Ureter (tissue), 1 donor: ENCODE measurements at regions not wholly inside any gene's neighbourhood (a gene's known extent, or its start where the extent isn't known, plus 50 kb on each side); places are given as distances from the start of the nearest gene placed in this dataset.

ENCODE experiments used
- DNase-seq: peaks from one replicate; pipeline ENCODE4 v3.0.0-alpha.2; 2020; ENCODE audit warnings: low spot score
- donor health status: DM: yes; HTN: yes; CAD: no.

DNA sequence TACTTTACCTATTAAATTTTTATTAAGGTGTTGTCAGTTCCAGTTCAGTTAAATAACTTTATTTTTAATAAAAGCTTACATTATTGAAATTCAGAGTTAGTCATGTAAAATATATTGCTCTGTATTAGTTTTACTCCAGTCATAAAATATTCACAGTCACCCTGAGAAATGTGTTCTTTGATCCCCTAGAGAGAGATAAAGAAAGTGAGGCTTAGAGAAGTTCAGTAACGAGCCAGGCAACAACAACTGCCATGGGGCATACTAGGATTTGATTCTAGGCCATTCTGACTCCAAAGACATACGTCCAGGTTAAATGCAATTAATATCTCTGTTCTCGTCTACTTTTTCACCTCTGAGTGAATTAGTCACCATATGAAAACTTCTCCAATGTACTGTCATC, 761.9 kb upstream of the CXADR start:
- DNase-seq = no peak

DNA sequence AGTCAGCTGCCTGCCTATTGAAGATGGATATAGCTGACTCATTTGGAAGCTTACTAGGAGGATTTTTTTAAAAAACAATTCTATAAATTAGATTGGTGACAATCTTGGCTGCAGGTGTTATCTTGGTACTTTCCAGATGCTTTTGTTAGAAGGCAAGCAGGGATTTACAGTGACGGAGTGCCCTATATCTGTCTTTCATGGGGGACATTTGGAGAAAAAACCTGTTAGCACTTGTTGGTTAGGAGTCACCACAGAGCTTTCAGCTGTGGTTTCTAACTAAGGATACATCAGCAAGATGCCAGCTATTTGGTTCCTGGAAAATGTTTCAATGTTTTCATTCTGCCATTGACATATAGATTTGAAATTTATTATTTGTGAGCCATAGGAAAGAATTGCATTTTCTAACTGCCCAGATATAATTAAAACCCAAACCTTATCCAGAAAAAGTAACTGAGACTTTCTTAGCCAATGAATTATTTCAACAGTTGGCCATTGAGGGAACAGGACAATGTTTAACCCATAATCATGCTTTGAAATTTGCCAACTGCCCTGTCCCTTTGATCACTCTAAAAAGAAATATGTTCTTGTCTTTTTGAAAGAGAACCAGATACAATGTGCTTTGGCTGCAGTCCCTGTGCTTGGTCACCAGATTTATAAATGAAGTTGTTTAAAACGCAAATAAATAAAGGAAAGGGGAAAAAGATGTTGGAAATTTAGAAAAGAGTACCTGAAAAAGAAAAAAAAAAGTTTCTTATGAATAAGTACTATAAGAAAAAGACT, 761.0 kb upstream of the CXADR start:
- no peak for DNase-seq

DNA sequence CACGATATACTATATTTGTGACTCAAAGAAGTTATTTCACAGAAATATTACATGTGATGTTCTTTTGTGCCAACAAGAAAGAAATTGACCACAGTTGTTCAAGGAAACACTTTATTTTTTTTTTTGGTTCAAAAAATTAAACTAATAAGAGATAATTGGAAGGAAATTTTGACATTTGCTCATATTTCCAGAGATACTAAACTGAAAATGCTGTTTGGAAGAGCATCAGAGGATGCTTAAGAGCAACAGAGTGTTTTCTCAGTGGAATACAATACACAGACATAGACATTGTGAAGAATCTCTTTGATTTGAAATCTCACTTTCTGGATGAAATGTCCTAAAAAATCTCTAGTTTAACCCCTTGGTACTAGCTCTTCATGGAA, 760.4 kb upstream of the CXADR start:
- DNase-seq = no peak

DNA sequence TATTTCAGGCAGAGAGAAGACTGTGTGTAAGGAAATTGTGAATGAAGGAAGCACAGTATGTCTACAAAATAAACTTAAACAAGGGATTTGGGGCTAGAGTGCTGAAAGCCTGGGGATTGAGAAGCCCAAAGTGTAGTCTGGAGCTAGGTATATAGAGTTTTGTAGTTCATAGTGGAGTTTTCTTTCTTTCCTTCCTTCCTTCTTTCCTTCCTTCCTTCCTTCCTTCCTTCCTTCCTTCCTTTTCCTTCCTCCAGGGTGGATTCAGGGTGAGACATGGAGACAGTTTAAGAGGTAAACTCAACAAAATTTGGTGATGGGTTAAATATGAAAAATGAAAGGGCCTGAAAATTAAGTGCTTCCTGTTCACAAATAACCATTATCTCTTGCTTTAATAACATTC, 757.8 kb upstream of the CXADR start:
- no peak for DNase-seq

DNA sequence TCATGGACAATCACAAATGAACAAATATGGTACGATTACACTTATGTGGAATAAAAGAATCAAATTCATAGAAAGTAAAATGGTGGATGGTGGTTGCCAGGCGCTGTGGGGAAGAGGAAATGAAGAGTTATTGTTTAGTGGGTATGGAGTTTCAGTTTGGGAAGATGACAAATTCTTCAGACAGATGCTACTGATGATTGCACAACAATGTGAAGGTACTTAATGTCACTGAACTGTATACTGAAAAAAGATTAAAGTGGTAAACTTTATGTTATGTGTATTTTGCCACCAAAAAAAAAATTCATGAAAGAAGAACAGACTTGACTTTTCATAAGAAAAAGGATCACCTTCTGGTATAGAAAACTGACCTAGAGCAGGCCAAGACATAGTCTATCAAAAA, 745.6 kb upstream of the CXADR start:
- no peak for DNase-seq

DNA sequence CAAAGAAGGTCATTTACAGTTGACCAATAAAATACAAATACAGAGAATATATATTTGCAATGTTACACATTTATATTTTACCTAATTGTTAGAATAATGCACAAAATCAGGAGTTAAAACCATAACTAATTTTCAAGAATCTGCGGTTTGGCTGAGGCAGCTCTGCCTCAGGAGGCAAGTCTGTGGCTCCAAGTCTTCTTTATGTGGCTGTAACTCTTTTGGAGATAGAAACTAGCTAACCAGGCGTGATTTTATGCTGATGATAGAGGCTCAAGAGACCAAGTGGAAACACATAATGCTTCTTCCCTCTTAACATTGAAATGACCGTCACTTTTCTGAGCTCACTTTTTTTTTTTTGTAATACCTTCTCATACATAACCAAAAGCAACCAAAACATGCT, 744.7 kb upstream of the CXADR start:
- DNase-seq = no peak

DNA sequence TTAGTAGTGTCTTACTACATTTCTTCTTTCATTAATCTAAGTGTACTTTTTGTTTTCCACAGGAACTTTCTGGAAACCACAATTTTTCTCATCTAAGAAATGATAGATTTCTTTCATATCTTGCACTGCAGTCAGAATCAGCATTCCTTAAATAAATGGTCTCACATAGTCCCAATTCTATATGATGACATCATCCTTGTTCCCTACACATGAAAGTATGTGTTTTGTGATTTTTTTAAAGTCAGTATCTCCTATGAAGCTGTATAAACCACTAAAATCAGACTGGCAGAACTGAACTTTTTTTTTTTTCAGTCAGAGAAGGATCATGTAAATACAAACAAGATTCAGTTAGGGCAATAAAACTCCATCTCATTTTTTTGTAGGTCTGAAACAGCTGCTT, 742.6 kb upstream of the CXADR start:
- no peak for DNase-seq

DNA sequence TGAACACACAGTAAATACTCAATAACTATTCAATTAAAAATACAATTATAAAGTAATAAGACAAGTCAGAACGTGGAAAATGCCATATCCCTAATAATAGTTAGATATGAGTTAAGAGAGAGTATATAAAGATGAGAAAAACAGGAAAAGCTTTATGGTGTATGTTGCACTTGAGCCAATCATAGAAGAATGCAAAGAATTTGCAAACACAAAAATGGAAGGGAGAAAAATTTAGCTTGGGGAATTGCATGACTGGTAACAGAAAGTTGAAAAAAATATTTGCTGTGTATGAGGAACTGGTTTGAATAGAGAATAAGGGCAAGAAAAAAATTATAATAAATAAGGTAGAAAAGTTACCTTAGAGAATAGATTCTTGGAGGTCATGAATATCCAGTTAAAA, 739.6 kb upstream of the CXADR start:
- DNase-seq = no peak

DNA sequence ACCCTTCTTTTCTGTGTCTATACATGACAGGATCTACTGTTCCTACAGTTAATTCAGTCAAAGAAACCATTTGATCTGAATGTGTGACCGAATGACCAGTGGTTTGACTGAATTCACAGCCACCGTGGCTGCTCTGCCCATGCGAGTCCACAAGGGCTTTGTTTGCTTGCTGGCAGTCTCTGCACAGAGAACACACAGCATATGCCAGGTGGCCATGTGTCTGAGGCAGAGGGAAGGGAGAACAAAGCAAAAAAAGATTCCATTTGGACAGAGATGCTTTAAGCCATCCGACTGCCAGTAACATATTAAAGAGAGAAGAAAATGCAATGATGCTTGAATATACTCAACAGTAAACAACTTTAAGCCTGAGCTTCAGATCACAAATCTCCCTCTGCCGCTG, 737.8 kb upstream of the CXADR start:
- DNase-seq = no peak

DNA sequence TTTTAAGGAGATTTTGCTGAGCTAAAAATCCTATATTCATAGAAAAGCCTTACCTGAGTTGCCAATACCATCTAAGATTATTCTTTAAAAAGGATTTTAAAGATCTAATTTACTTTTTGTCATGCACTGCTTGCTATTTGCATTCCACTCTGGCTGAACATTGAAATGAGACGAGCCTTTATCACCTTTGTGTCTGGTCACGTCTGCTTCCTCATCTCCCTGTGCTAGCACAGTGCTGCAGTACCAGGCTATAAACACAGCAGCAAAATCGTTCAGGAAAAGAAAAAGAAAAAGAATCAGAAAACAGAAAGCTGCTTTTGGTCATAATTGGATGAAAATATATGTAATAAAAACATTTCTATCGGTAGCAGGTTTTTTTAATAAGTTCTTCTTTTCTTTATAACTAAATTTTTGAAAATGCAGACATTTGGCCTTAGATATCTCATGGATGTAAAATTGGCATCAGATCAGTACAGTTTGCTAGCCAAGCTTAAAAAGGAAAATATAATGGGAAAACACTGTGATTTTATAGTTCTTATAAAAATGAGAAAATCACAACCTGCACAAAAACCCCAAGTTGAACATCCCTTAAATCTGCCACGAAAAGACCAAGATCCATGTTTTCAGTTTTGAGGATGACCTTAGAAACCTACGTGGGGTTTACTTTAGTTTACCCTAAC, 735.7 kb upstream of the CXADR start:
- no peak for DNase-seq

DNA sequence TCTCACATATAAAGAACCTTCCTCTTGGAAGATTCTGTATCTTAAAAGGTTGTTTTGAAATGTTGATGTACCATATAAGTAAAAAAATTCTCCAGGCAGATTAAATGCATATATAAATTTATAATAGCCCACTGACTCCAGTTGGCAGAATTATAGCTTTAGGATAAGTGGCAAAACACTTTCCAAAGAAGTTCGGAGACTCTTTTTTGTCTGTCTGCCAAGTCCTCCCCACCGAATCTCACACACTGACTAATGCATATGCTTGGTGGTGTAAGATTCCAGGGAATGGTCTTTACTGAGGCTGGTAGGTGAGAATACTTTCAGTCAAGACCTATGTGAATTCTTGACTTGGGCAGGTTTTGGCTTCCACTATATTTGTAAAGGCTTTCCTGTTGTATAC, 724.3 kb upstream of the CXADR start:
- no peak for DNase-seq

DNA sequence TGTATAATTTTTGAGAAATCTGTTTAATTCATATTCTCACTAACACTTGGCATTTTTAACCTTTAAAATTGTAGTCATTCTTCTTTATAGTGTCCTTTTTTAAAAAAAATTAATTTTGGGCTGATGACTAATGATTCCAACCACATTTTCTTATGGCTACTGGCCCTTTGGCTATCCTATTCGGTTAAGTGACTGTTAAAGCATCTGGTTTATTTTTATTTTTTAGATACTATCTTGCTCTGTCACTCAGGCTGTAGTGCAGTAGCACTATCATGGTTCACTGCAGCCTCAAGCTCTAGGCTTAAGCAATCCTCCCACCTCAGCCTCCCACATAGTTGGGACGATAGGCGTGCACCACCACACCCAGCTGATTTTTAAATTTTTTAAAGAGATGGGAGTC, 723.2 kb upstream of the CXADR start:
- no peak for DNase-seq

DNA sequence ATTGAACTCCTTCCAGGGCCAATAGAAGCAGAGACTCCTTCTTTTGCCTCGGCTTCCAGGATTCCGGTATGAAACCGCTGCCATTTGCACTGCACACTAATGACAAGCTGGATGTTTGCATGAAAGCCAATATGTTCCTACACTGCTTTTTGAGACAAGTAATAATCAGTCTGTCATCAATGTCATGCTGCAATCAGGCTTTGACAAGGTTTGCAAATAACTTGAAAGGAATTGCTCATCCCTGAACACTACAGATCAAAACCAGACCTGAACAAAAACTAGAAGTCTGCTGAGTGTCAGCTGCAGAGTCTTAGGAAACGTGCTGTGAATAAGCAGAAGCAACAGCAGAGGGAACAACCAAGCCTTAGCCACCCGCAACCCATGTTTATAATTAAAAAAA, 720.7 kb upstream of the CXADR start:
- DNase-seq = no peak

DNA sequence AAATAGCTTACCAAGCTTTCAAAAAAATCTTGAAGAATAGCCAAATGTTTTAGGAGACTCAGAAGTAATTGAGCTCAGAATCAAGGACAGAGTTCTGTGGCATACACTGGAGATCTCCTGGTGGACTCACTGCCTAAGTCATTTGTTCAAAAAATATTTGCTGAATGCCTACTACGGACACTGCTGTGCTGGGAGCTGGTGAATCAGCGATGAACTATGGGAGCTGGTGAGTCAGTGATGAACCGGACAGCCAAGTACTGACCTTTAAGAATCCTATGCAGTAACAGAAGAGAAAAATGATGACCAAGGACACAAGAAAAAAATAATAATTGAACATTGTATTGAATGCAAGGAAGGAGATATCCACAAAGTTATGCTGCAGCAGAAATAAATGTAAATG, 717.9 kb upstream of the CXADR start:
- DNase-seq = no peak

DNA sequence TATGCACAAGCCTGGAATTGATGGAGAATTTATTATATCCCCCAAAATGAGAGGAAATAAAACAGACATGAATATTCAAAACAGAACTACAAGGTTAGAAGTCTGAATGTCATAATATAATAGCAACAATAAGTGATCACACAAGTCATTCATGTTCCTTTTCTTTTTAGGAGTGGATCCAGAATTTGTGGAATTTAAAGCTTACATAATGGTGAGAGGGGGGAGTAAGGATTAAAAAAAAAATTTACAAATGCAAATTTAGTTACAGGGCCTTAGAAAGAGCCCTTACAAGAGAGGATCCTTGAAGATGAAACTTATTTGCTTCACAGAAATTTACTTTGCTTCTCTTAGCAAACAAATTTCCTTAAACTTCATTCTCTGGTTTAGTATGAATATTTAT, 716.1 kb upstream of the CXADR start:
- no peak for DNase-seq

DNA sequence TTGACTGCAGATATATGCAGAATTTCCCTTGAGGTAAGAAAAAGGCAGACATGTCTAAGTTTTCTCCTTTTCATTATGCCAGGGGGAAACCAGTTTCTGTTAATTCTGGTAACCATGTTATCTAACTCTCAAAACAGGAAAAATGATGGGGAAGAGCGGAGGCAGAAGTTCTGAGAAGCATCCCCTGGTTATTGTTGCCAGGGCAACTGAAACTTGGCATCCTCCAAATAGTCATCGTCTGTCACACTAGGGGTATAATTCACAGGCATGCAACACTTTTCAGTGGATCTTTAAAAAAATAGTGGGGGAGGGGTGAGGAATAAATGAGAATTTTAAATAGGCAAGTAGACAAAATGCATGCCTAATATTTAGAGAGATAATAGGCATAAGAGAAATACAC, 715.3 kb upstream of the CXADR start:
- DNase-seq = no peak

DNA sequence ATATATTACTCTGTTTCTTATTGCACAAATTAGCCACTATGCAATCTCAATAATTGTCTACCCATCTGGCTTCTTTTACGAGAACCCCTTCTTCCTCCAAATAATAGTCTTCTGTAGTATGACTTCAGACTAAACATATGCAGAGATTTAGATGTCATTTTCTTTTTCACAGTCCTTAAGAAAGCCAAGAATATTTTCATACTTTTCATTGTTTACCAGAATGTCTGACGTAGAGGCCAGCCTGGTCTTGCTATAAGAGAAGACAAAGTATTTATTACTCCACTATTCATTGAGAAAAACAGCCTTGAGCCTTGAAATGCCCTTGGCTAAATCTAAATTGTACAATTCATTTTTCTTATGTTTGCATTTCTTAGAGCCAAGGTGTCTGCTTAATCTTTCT, 714.9 kb upstream of the CXADR start:
- no peak for DNase-seq

DNA sequence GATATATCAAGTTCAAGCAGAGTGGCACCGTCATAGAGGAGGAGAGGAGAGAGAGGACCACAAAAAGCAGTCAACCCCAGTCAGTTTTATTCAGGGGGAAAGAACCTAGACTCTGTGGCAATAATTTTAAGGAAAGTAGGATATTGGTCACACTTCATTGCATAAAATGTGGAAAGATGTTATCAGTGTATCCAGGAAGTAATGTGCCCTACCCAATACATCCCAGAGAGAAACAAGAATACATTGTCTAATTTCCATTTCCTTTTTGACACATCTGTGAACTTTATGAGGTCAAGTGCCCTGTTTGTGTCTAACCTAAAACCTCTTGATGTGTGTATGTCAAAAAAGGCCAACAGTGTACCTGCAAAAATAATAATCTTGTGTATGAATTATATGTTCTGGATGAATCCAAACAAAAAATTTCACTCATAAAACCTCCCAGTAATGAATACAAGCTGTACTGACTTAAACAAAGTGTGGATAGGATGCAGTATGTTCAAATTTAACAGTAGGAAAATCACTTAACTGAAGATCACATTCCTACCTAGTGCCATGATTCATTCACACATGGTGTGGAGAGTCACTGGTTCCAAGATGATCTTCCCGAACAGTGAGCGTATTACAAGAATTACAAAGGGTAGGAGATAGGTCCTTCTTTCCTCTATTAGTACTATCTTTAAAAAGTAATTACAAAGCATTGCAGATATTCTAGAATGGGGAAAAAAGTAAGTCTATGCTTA, 712.1 kb upstream of the CXADR start:
- no peak for DNase-seq

DNA sequence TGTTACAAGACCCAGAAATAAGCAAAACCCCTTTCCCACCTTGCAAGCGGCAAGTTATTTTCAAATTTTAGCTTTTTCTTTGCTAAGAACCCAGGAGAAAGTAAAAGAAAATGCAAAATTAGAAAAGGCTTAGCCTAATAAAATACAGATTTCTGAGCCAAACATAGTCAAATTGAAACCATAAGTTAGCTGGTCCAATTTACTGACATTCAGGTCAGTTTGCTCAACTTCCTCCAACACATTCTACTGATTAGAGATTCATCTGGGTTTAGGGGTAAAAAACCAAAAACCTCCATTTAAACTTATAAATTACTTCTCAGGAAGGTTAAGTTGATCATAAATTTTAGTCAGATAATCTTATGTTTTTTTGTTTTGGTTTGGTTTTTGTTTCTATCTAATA, 701.8 kb upstream of the CXADR start:
- DNase-seq = no peak

DNA sequence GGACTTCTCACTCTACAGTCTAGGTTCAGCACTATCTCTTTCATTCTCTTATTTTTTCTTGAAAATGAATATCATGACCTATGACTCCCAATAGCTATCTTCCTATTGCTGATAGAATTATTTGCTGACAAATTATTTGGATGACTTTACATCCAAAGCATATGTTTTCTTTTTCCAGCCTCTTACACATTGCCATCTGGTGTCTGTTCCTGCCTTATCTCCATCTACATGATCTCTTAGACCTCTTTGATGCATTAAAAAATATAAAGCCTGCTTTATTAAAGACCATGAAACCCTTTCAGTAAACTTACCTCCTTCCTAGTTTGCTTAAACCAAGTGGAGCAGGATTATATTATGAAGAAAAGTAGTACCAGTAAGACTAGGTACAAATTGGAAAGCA, 700.9 kb upstream of the CXADR start:
- no peak for DNase-seq

DNA sequence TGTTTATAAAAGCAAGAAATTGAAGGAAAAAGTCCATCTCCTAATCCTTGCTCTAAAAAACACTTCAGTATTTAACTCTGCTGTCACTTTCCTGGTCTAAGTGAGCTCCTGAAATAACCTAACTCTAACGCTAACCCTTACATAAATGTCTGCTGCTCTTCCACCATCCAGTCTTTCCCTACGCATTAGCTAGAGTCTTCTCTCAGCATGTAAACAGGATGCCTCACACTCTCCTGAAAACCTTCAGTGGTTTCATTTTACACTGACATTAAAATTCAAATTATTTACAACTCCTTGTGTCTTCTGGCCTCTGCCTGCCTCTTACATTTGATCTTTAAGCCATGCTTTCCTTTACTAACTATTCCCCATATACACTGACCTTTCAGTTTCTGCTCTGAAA, 697.6 kb upstream of the CXADR start:
- DNase-seq = no peak

DNA sequence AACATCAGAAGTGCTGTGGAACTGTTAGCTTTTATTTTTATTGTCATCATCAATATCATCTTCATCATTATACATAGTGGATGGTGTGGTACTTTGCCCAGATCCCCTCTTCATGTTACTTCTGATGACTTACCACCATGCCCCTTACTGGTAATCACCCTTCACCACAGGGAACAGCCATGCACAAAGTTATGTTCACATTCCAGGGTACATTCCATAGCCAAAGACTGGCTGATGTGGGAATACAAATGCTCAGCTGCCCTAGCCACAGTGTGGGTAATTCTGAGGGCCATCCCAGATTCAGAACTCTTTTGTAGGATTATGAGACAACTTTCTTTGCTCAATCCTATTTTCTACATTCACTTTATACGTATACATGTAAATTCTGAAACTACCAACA, 691.3 kb upstream of the CXADR start:
- DNase-seq = no peak

DNA sequence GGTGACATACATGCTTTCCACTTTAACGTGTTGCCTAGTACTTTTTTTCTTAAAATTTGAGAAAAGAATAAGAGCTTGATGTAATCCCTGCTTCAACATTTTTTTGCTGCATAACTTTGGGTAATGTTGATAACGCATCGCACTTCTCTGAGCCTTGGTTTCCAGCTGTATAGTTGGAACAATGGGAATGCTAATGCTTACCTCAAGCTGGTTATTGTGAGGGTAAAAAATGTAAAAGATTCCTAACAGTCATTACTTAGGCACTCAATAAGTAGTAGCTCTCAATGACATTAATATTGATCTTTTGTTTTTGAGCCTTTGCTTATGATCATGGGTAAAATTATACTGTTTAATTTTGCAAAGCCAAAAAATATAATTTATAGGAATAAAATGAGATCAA, 683.3 kb upstream of the CXADR start:
- no peak for DNase-seq
